ENCODE measurements at regions not wholly inside any gene's neighbourhood (a gene's known extent, or its start where the extent isn't known, plus 50 kb on each side); places are given as distances from the start of the nearest gene placed in this dataset.

GRCh38 chr3:116835658-116836057 is 126.1 kb downstream of the TUSC7 start:
- no peak overlapping the region for H2AFZ ChIP-seq (ENCODE audit: low read length)
- no peak overlapping the region for H3K23ac ChIP-seq (ENCODE audit: low read depth, low read length, poor library complexity)
- H3K27ac ChIP-seq (replicated peaks; ENCODE audit: low read length) = no peak overlapping the region
- no peaks in the 10 kb centered on the region for H3K9me3 ChIP-seq (replicated peaks in 1 of 2; ENCODE audit: control insufficient read depth in 2 of 2, insufficient read depth in 1 of 2, low read depth in 1 of 2, low read length in 2 of 2)
- WGBS, 2 donors (ENCODE audit: extremely low coverage in 2 of 2, insufficient read length in 2 of 2, insufficient replicate concordance in 1 of 2) = no CpG with 5 or more reads among the region's 1 CpG
- H3K27me3 ChIP-seq (ENCODE audit: control insufficient read depth in 3 of 3, insufficient read depth in 3 of 3, low read depth in 1 of 3, low read length in 3 of 3) = no peaks in the 10 kb centered on the region
- no peak overlapping the region for H3K4ac ChIP-seq (ENCODE audit: low read length)
- no peak overlapping the region for H4K8ac ChIP-seq (ENCODE audit: low read depth, low read length)
- peaks cover 2 to 21% of the 10 kb centered on the region in 2 donors for H3K4me1 ChIP-seq (ENCODE audit: control insufficient read depth in 2 of 2, insufficient read depth in 1 of 2, low read depth in 1 of 2, low read length in 2 of 2)
- no peak overlapping the region for H2BK5ac ChIP-seq (ENCODE audit: low read length)
- H2BK120ac ChIP-seq (ENCODE audit: low read depth, low read length) = no peak overlapping the region
- H3K36me3 ChIP-seq (replicated peaks in 1 of 2; ENCODE audit: control insufficient read depth in 2 of 2, insufficient read depth in 2 of 2, low read length in 2 of 2) = no peaks in the 10 kb centered on the region
- no peak overlapping the region for H4K91ac ChIP-seq (ENCODE audit: low read depth, low read length, poor library complexity)
- H2BK12ac ChIP-seq (ENCODE audit: low read length) = no peak overlapping the region
- no peaks in the 10 kb centered on the region for H3K79me1 ChIP-seq (ENCODE audit: low read depth, low read length)
- no peak overlapping the region for H3K14ac ChIP-seq (ENCODE audit: low read length)
- H3K18ac ChIP-seq (ENCODE audit: low read length) = no peak overlapping the region
- no peak overlapping the region for H3K4me2 ChIP-seq (ENCODE audit: insufficient read depth, low read length, poor library complexity, severe bottlenecking)
- H3K9ac ChIP-seq (ENCODE audit: low read depth, low read length, poor library complexity) = no peak overlapping the region
- no peak overlapping the region for H2AK5ac ChIP-seq (ENCODE audit: low read depth, low read length)
- DNase-seq (ENCODE audit: low spot score) = no peak
- H3K4me3 ChIP-seq (ENCODE audit: low read length in 2 of 2) = no peak overlapping the region
- H2BK15ac ChIP-seq (ENCODE audit: low read length) = no peak overlapping the region

GRCh38 chr3:116836286-116836685 is 126.7 kb downstream of the TUSC7 start:
- H3K27me3 ChIP-seq (ENCODE audit: control insufficient read depth in 3 of 3, insufficient read depth in 3 of 3, low read depth in 1 of 3, low read length in 3 of 3) = no peaks in the 10 kb centered on the region
- no peaks in the 10 kb centered on the region for H3K9me3 ChIP-seq (replicated peaks in 1 of 2; ENCODE audit: control insufficient read depth in 2 of 2, insufficient read depth in 1 of 2, low read depth in 1 of 2, low read length in 2 of 2)
- H3K9ac ChIP-seq (ENCODE audit: low read depth, low read length, poor library complexity) = no peak overlapping the region
- H3K4me2 ChIP-seq (ENCODE audit: insufficient read depth, low read length, poor library complexity, severe bottlenecking) = no peak overlapping the region
- H4K91ac ChIP-seq (ENCODE audit: low read depth, low read length, poor library complexity) = no peak overlapping the region
- H2AK5ac ChIP-seq (ENCODE audit: low read depth, low read length) = no peak overlapping the region
- H2AFZ ChIP-seq (ENCODE audit: low read length) = no peak overlapping the region
- no peak overlapping the region for H3K4me3 ChIP-seq (ENCODE audit: low read length in 2 of 2)
- no peak overlapping the region for H4K8ac ChIP-seq (ENCODE audit: low read depth, low read length)
- H3K14ac ChIP-seq (ENCODE audit: low read length) = no peak overlapping the region
- H3K27ac ChIP-seq (replicated peaks; ENCODE audit: low read length) = no peak overlapping the region
- H3K4ac ChIP-seq (ENCODE audit: low read length) = no peak overlapping the region
- no CpG with 5 or more reads among the region's 2 CpGs for WGBS, 2 donors (ENCODE audit: extremely low coverage in 2 of 2, insufficient read length in 2 of 2, insufficient replicate concordance in 1 of 2)
- no peak overlapping the region for H2BK120ac ChIP-seq (ENCODE audit: low read depth, low read length)
- H3K18ac ChIP-seq (ENCODE audit: low read length) = no peak overlapping the region
- DNase-seq (ENCODE audit: low spot score) = no peak
- no peaks in the 10 kb centered on the region for H3K79me1 ChIP-seq (ENCODE audit: low read depth, low read length)
- no peak overlapping the region for H2BK12ac ChIP-seq (ENCODE audit: low read length)
- H2BK15ac ChIP-seq (ENCODE audit: low read length) = no peak overlapping the region
- no peaks in the 10 kb centered on the region for H3K36me3 ChIP-seq (replicated peaks in 1 of 2; ENCODE audit: control insufficient read depth in 2 of 2, insufficient read depth in 2 of 2, low read length in 2 of 2)
- H3K4me1 ChIP-seq (ENCODE audit: control insufficient read depth in 2 of 2, insufficient read depth in 1 of 2, low read depth in 1 of 2, low read length in 2 of 2) = peaks cover 2 to 21% of the 10 kb centered on the region in 2 donors
- H3K23ac ChIP-seq (ENCODE audit: low read depth, low read length, poor library complexity) = no peak overlapping the region
- H2BK5ac ChIP-seq (ENCODE audit: low read length) = no peak overlapping the region

- peaks cover 3 to 22% of the 10 kb centered on the region in 2 donors for H3K4me1 ChIP-seq (ENCODE audit: control insufficient read depth in 2 of 2, insufficient read depth in 1 of 2, low read depth in 1 of 2, low read length in 2 of 2)
- H4K91ac ChIP-seq (ENCODE audit: low read depth, low read length, poor library complexity) = no peak overlapping the region
- no peak overlapping the region for H4K8ac ChIP-seq (ENCODE audit: low read depth, low read length)
- no peak overlapping the region for H3K27ac ChIP-seq (replicated peaks; ENCODE audit: low read length)
- H3K14ac ChIP-seq (ENCODE audit: low read length) = no peak overlapping the region
- WGBS, 2 donors (ENCODE audit: extremely low coverage in 2 of 2, insufficient read length in 2 of 2, insufficient replicate concordance in 1 of 2) = no CpG with 5 or more reads among the region's 3 CpGs
- H2BK15ac ChIP-seq (ENCODE audit: low read length) = no peak overlapping the region
- no peak for DNase-seq (ENCODE audit: low spot score)
- no peak overlapping the region for H3K18ac ChIP-seq (ENCODE audit: low read length)
- H2AFZ ChIP-seq (ENCODE audit: low read length) = peak overlapping the region; percentile 35
- H3K23ac ChIP-seq (ENCODE audit: low read depth, low read length, poor library complexity) = no peak overlapping the region
- no peaks in the 10 kb centered on the region for H3K36me3 ChIP-seq (replicated peaks in 1 of 2; ENCODE audit: control insufficient read depth in 2 of 2, insufficient read depth in 2 of 2, low read length in 2 of 2)
- H3K9ac ChIP-seq (ENCODE audit: low read depth, low read length, poor library complexity) = no peak overlapping the region
- H2BK5ac ChIP-seq (ENCODE audit: low read length) = no peak overlapping the region
- no peaks in the 10 kb centered on the region for H3K27me3 ChIP-seq (ENCODE audit: control insufficient read depth in 3 of 3, insufficient read depth in 3 of 3, low read depth in 1 of 3, low read length in 3 of 3)
- H2BK12ac ChIP-seq (ENCODE audit: low read length) = no peak overlapping the region
- H3K9me3 ChIP-seq (replicated peaks in 1 of 2; ENCODE audit: control insufficient read depth in 2 of 2, insufficient read depth in 1 of 2, low read depth in 1 of 2, low read length in 2 of 2) = no peaks in the 10 kb centered on the region
- no peak overlapping the region for H2AK5ac ChIP-seq (ENCODE audit: low read depth, low read length)
- H3K4me3 ChIP-seq (ENCODE audit: low read length in 2 of 2) = no peak overlapping the region
- H3K4me2 ChIP-seq (ENCODE audit: insufficient read depth, low read length, poor library complexity, severe bottlenecking) = no peak overlapping the region
- H3K79me1 ChIP-seq (ENCODE audit: low read depth, low read length) = no peaks in the 10 kb centered on the region
- no peak overlapping the region for H2BK120ac ChIP-seq (ENCODE audit: low read depth, low read length)
- no peak overlapping the region for H3K4ac ChIP-seq (ENCODE audit: low read length)
Observed at GRCh38 chr3:116837483-116837882, 127.9 kb downstream of the TUSC7 start.

- WGBS, 2 donors (ENCODE audit: extremely low coverage in 2 of 2, insufficient read length in 2 of 2, insufficient replicate concordance in 1 of 2) = no CpG with 5 or more reads among the region's 6 CpGs
- H4K91ac ChIP-seq (ENCODE audit: low read depth, low read length, poor library complexity) = no peak overlapping the region
- H3K9me3 ChIP-seq (replicated peaks in 1 of 2; ENCODE audit: control insufficient read depth in 2 of 2, insufficient read depth in 1 of 2, low read depth in 1 of 2, low read length in 2 of 2) = no peaks in the 10 kb centered on the region
- H2AK5ac ChIP-seq (ENCODE audit: low read depth, low read length) = no peak overlapping the region
- H2BK12ac ChIP-seq (ENCODE audit: low read length) = no peak overlapping the region
- no peak overlapping the region for H2AFZ ChIP-seq (ENCODE audit: low read length)
- H3K4me2 ChIP-seq (ENCODE audit: insufficient read depth, low read length, poor library complexity, severe bottlenecking) = no peak overlapping the region
- H2BK120ac ChIP-seq (ENCODE audit: low read depth, low read length) = no peak overlapping the region
- H3K9ac ChIP-seq (ENCODE audit: low read depth, low read length, poor library complexity) = no peak overlapping the region
- no peaks in the 10 kb centered on the region for H3K36me3 ChIP-seq (replicated peaks in 1 of 2; ENCODE audit: control insufficient read depth in 2 of 2, insufficient read depth in 2 of 2, low read length in 2 of 2)
- H3K27ac ChIP-seq (replicated peaks; ENCODE audit: low read length) = no peak overlapping the region
- DNase-seq (ENCODE audit: low spot score) = no peak
- no peak overlapping the region for H3K4ac ChIP-seq (ENCODE audit: low read length)
- H3K18ac ChIP-seq (ENCODE audit: low read length) = no peak overlapping the region
- peaks cover 3 to 19% of the 10 kb centered on the region in 2 donors for H3K4me1 ChIP-seq (ENCODE audit: control insufficient read depth in 2 of 2, insufficient read depth in 1 of 2, low read depth in 1 of 2, low read length in 2 of 2)
- H2BK15ac ChIP-seq (ENCODE audit: low read length) = no peak overlapping the region
- H3K4me3 ChIP-seq (ENCODE audit: low read length in 2 of 2) = no peak overlapping the region
- H2BK5ac ChIP-seq (ENCODE audit: low read length) = no peak overlapping the region
- H4K8ac ChIP-seq (ENCODE audit: low read depth, low read length) = no peak overlapping the region
- H3K79me1 ChIP-seq (ENCODE audit: low read depth, low read length) = no peaks in the 10 kb centered on the region
- H3K14ac ChIP-seq (ENCODE audit: low read length) = no peak overlapping the region
- H3K23ac ChIP-seq (ENCODE audit: low read depth, low read length, poor library complexity) = no peak overlapping the region
- H3K27me3 ChIP-seq (ENCODE audit: control insufficient read depth in 3 of 3, insufficient read depth in 3 of 3, low read depth in 1 of 3, low read length in 3 of 3) = no peaks in the 10 kb centered on the region
Observed at GRCh38 chr3:116841003-116841735, 131.6 kb downstream of the TUSC7 start.

Data from neuronal stem cell (in vitro differentiated cells).